ENCODE measurements at regions not wholly inside any gene's neighbourhood (a gene's known extent, or its start where the extent isn't known, plus 50 kb on each side); places are given as distances from the start of the nearest gene placed in this dataset.

- Histone ChIP-seq H3K4me3 (ENCODE audit: low read length in 3 of 3) (no peak overlapping the region), H3K27ac (ENCODE audit: low read depth, low read length) (no peak overlapping the region), H3K9me3 (ENCODE audit: control insufficient read depth in 3 of 3, low read length in 3 of 3) (no peaks in the 10 kb centered on the region), H3K27me3 (ENCODE audit: control insufficient read depth in 3 of 3, insufficient read depth in 3 of 3, low read length in 3 of 3) (no peaks in the 10 kb centered on the region), H3K9ac (ENCODE audit: low read depth in 1 of 3, low read length in 3 of 3) (no peak overlapping the region), H3K4me1 (ENCODE audit: control insufficient read depth in 3 of 3, insufficient read depth in 3 of 3, low read length in 3 of 3) (no peaks in the 10 kb centered on the region), H3K36me3 (ENCODE audit: control insufficient read depth in 3 of 3, insufficient read depth in 3 of 3, low read length in 3 of 3) (no peaks in the 10 kb centered on the region)
Measured at GRCh38 chr3:104738271-104738670, 628.4 kb upstream of the ALCAM start.

GRCh38 chr3:104740874-104741379 lies 625.8 kb upstream of the ALCAM start:
- no peak overlapping the region for H3K4me3 ChIP-seq (ENCODE audit: low read length in 3 of 3)
- no peak overlapping the region for H3K9ac ChIP-seq (ENCODE audit: low read depth in 1 of 3, low read length in 3 of 3)
- no peaks in the 10 kb centered on the region for H3K9me3 ChIP-seq (ENCODE audit: control insufficient read depth in 3 of 3, low read length in 3 of 3)
- H3K4me1 ChIP-seq (ENCODE audit: control insufficient read depth in 3 of 3, insufficient read depth in 3 of 3, low read length in 3 of 3) = no peaks in the 10 kb centered on the region
- no peak overlapping the region for H3K27ac ChIP-seq (ENCODE audit: low read depth, low read length)
- no peaks in the 10 kb centered on the region for H3K36me3 ChIP-seq (ENCODE audit: control insufficient read depth in 3 of 3, insufficient read depth in 3 of 3, low read length in 3 of 3)
- no peaks in the 10 kb centered on the region for H3K27me3 ChIP-seq (ENCODE audit: control insufficient read depth in 3 of 3, insufficient read depth in 3 of 3, low read length in 3 of 3)

GRCh38 chr3:104742044-104742443 lies 624.7 kb upstream of the ALCAM start:
- Histone ChIP-seq H3K4me3 (ENCODE audit: low read length in 3 of 3) (no peak overlapping the region), H3K9me3 (ENCODE audit: control insufficient read depth in 3 of 3, low read length in 3 of 3) (no peaks in the 10 kb centered on the region)

GRCh38 chr3:104745313-104745712 lies 621.4 kb upstream of the ALCAM start:
- H3K4me1 ChIP-seq (ENCODE audit: control insufficient read depth in 3 of 3, insufficient read depth in 3 of 3, low read length in 3 of 3) = no peaks in the 10 kb centered on the region
- H3K4me3 ChIP-seq (ENCODE audit: low read length in 3 of 3) = no peak overlapping the region
- H3K27me3 ChIP-seq (ENCODE audit: control insufficient read depth in 3 of 3, insufficient read depth in 3 of 3, low read length in 3 of 3) = no peaks in the 10 kb centered on the region
- no peak overlapping the region for H3K9ac ChIP-seq (ENCODE audit: low read depth in 1 of 3, low read length in 3 of 3)
- no peaks in the 10 kb centered on the region for H3K36me3 ChIP-seq (ENCODE audit: control insufficient read depth in 3 of 3, insufficient read depth in 3 of 3, low read length in 3 of 3)
- no peaks in the 10 kb centered on the region for H3K9me3 ChIP-seq (ENCODE audit: control insufficient read depth in 3 of 3, low read length in 3 of 3)
- H3K27ac ChIP-seq (ENCODE audit: low read depth, low read length) = no peak overlapping the region

More at GRCh38 chr3:104742044-104742443, 624.7 kb upstream of the ALCAM start:
- H3K27me3 ChIP-seq (ENCODE audit: control insufficient read depth in 3 of 3, insufficient read depth in 3 of 3, low read length in 3 of 3) = no peaks in the 10 kb centered on the region
- H3K4me1 ChIP-seq (ENCODE audit: control insufficient read depth in 3 of 3, insufficient read depth in 3 of 3, low read length in 3 of 3) = no peaks in the 10 kb centered on the region
- H3K27ac ChIP-seq (ENCODE audit: low read depth, low read length) = no peak overlapping the region
- no peaks in the 10 kb centered on the region for H3K36me3 ChIP-seq (ENCODE audit: control insufficient read depth in 3 of 3, insufficient read depth in 3 of 3, low read length in 3 of 3)
- H3K9ac ChIP-seq (ENCODE audit: low read depth in 1 of 3, low read length in 3 of 3) = no peak overlapping the region

- Histone ChIP-seq H3K27me3 (ENCODE audit: control insufficient read depth in 3 of 3, insufficient read depth in 3 of 3, low read length in 3 of 3) (no peaks in the 10 kb centered on the region), H3K9me3 (ENCODE audit: control insufficient read depth in 3 of 3, low read length in 3 of 3) (no peaks in the 10 kb centered on the region), H3K36me3 (ENCODE audit: control insufficient read depth in 3 of 3, insufficient read depth in 3 of 3, low read length in 3 of 3) (no peaks in the 10 kb centered on the region), H3K4me3 (ENCODE audit: low read length in 3 of 3) (no peak overlapping the region), H3K9ac (ENCODE audit: low read depth in 1 of 3, low read length in 3 of 3) (no peak overlapping the region), H3K27ac (ENCODE audit: low read depth, low read length) (no peak overlapping the region), H3K4me1 (ENCODE audit: control insufficient read depth in 3 of 3, insufficient read depth in 3 of 3, low read length in 3 of 3) (no peaks in the 10 kb centered on the region)
Measured at GRCh38 chr3:104746056-104746455, 620.7 kb upstream of the ALCAM start.

- Histone ChIP-seq H3K27ac (ENCODE audit: low read depth, low read length) (no peak overlapping the region), H3K4me3 (ENCODE audit: low read length in 3 of 3) (no peak overlapping the region), H3K27me3 (ENCODE audit: control insufficient read depth in 3 of 3, insufficient read depth in 3 of 3, low read length in 3 of 3) (no peaks in the 10 kb centered on the region), H3K36me3 (ENCODE audit: control insufficient read depth in 3 of 3, insufficient read depth in 3 of 3, low read length in 3 of 3) (no peaks in the 10 kb centered on the region), H3K9ac (ENCODE audit: low read depth in 1 of 3, low read length in 3 of 3) (no peak overlapping the region), H3K9me3 (ENCODE audit: control insufficient read depth in 3 of 3, low read length in 3 of 3) (no peaks in the 10 kb centered on the region), H3K4me1 (ENCODE audit: control insufficient read depth in 3 of 3, insufficient read depth in 3 of 3, low read length in 3 of 3) (no peaks in the 10 kb centered on the region)
Measured at GRCh38 chr3:104750581-104750980, 616.1 kb upstream of the ALCAM start.

GRCh38 chr3:104755791-104756190 lies 610.9 kb upstream of the ALCAM start:
- Histone ChIP-seq H3K4me1 (ENCODE audit: control insufficient read depth in 3 of 3, insufficient read depth in 3 of 3, low read length in 3 of 3) (no peaks in the 10 kb centered on the region), H3K27ac (ENCODE audit: low read depth, low read length) (no peak overlapping the region), H3K36me3 (ENCODE audit: control insufficient read depth in 3 of 3, insufficient read depth in 3 of 3, low read length in 3 of 3) (no peaks in the 10 kb centered on the region), H3K9ac (ENCODE audit: low read depth in 1 of 3, low read length in 3 of 3) (no peak overlapping the region), H3K9me3 (ENCODE audit: control insufficient read depth in 3 of 3, low read length in 3 of 3) (no peaks in the 10 kb centered on the region), H3K27me3 (ENCODE audit: control insufficient read depth in 3 of 3, insufficient read depth in 3 of 3, low read length in 3 of 3) (no peaks in the 10 kb centered on the region), H3K4me3 (ENCODE audit: low read length in 3 of 3) (no peak overlapping the region)

- Histone ChIP-seq H3K4me1 (ENCODE audit: control insufficient read depth in 3 of 3, insufficient read depth in 3 of 3, low read length in 3 of 3) (no peaks in the 10 kb centered on the region), H3K9me3 (ENCODE audit: control insufficient read depth in 3 of 3, low read length in 3 of 3) (no peaks in the 10 kb centered on the region), H3K9ac (ENCODE audit: low read depth in 1 of 3, low read length in 3 of 3) (no peak overlapping the region), H3K27me3 (ENCODE audit: control insufficient read depth in 3 of 3, insufficient read depth in 3 of 3, low read length in 3 of 3) (no peaks in the 10 kb centered on the region), H3K27ac (ENCODE audit: low read depth, low read length) (no peak overlapping the region), H3K4me3 (ENCODE audit: low read length in 3 of 3) (no peak overlapping the region), H3K36me3 (ENCODE audit: control insufficient read depth in 3 of 3, insufficient read depth in 3 of 3, low read length in 3 of 3) (no peaks in the 10 kb centered on the region)
Measured at GRCh38 chr3:104763007-104763406, 603.7 kb upstream of the ALCAM start.

GRCh38 chr3:104764496-104764895 lies 602.2 kb upstream of the ALCAM start:
- Histone ChIP-seq H3K9ac (ENCODE audit: low read depth in 1 of 3, low read length in 3 of 3) (no peak overlapping the region), H3K9me3 (ENCODE audit: control insufficient read depth in 3 of 3, low read length in 3 of 3) (no peaks in the 10 kb centered on the region), H3K4me3 (ENCODE audit: low read length in 3 of 3) (no peak overlapping the region), H3K4me1 (ENCODE audit: control insufficient read depth in 3 of 3, insufficient read depth in 3 of 3, low read length in 3 of 3) (no peaks in the 10 kb centered on the region), H3K27ac (ENCODE audit: low read depth, low read length) (no peak overlapping the region), H3K27me3 (ENCODE audit: control insufficient read depth in 3 of 3, insufficient read depth in 3 of 3, low read length in 3 of 3) (no peaks in the 10 kb centered on the region), H3K36me3 (ENCODE audit: control insufficient read depth in 3 of 3, insufficient read depth in 3 of 3, low read length in 3 of 3) (no peaks in the 10 kb centered on the region)

GRCh38 chr3:104768886-104769285 lies 597.8 kb upstream of the ALCAM start:
- H3K27ac ChIP-seq (ENCODE audit: low read depth, low read length) = no peak overlapping the region
- H3K4me1 ChIP-seq (ENCODE audit: control insufficient read depth in 3 of 3, insufficient read depth in 3 of 3, low read length in 3 of 3) = no peaks in the 10 kb centered on the region
- no peaks in the 10 kb centered on the region for H3K27me3 ChIP-seq (ENCODE audit: control insufficient read depth in 3 of 3, insufficient read depth in 3 of 3, low read length in 3 of 3)
- H3K9ac ChIP-seq (ENCODE audit: low read depth in 1 of 3, low read length in 3 of 3) = no peak overlapping the region
- H3K36me3 ChIP-seq (ENCODE audit: control insufficient read depth in 3 of 3, insufficient read depth in 3 of 3, low read length in 3 of 3) = no peaks in the 10 kb centered on the region
- H3K9me3 ChIP-seq (ENCODE audit: control insufficient read depth in 3 of 3, low read length in 3 of 3) = no peaks in the 10 kb centered on the region
- no peak overlapping the region for H3K4me3 ChIP-seq (ENCODE audit: low read length in 3 of 3)

- Histone ChIP-seq H3K9ac (ENCODE audit: low read depth in 1 of 3, low read length in 3 of 3) (no peak overlapping the region), H3K27me3 (ENCODE audit: control insufficient read depth in 3 of 3, insufficient read depth in 3 of 3, low read length in 3 of 3) (no peaks in the 10 kb centered on the region), H3K27ac (ENCODE audit: low read depth, low read length) (no peak overlapping the region), H3K4me1 (ENCODE audit: control insufficient read depth in 3 of 3, insufficient read depth in 3 of 3, low read length in 3 of 3) (no peaks in the 10 kb centered on the region), H3K4me3 (ENCODE audit: low read length in 3 of 3) (no peak overlapping the region), H3K9me3 (ENCODE audit: control insufficient read depth in 3 of 3, low read length in 3 of 3) (no peaks in the 10 kb centered on the region), H3K36me3 (ENCODE audit: control insufficient read depth in 3 of 3, insufficient read depth in 3 of 3, low read length in 3 of 3) (no peaks in the 10 kb centered on the region)
Measured at GRCh38 chr3:104779324-104779723, 587.4 kb upstream of the ALCAM start.

Measured in skeletal muscle tissue (tissue), 3 donors.